H1 (cell line): ENCODE measurements at regions not wholly inside any gene's neighbourhood (a gene's known extent, or its start where the extent isn't known, plus 50 kb on each side); places are given as distances from the start of the nearest gene placed in this dataset.

Experiments used
- CTCF ChIA-PET: fragments of 300-600 bp; sonication (Branson Sonifier 250); formaldehyde crosslinking; loops from one replicate; lab custom pipeline; 2021; ENCODE audit not compliant: partially characterized antibody; lab: Charles Lee
- POLR2A ChIA-PET: fragments of 300-600 bp; sonication (Branson Sonifier 250); formaldehyde crosslinking; loops from one replicate; lab custom pipeline; 2021; ENCODE audit warnings: inconsistent platforms; ENCODE audit not compliant: partially characterized antibody; lab: Charles Lee
- DNase-seq, 2 experiments: peaks; one replicate each; pipeline versions ENCODE4 v3.0.0 to v3.0.0-alpha.2; 2010 to 2022; ENCODE audit warnings: low spot score in 2 of 2, low read depth in 1 of 2, mixed read lengths in 1 of 2
- FAIRE-seq: peaks from 2 replicates; lab custom pipeline; 2011; peaks lifted over from hg19 to GRCh38; lab: Jason Lieb, UNC
- H2AFZ ChIP-seq: 2 replicates; pipeline ENCODE4 v1.8.1; 2012; ENCODE audit warnings: low read length, inconsistent platforms
- H2AK5ac ChIP-seq: 2 replicates; pipeline ENCODE4 v1.6.1; 2013; ENCODE audit warnings: low read depth, low read length
- H2BK120ac ChIP-seq: replicated peaks from 2 replicates; pipeline ENCODE3; 2013; ENCODE audit warnings: low read depth, low read length, inconsistent platforms
- H2BK12ac ChIP-seq: 2 replicates; pipeline ENCODE4 v1.6.1; 2013; ENCODE audit warnings: low read depth, low read length
- H2BK15ac ChIP-seq: 2 replicates; pipeline ENCODE4 v1.6.1; 2013; ENCODE audit warnings: low read length
- H2BK20ac ChIP-seq: 2 replicates; pipeline ENCODE4 v1.6.1; 2013; ENCODE audit warnings: low read length
- H2BK5ac ChIP-seq: 2 replicates; pipeline ENCODE4 v1.6.1; 2013; ENCODE audit warnings: low read depth, low read length
- H3K14ac ChIP-seq: 2 replicates; pipeline ENCODE4 v1.6.1; 2013; ENCODE audit warnings: inconsistent platforms; ENCODE audit not compliant: insufficient read length
- H3K18ac ChIP-seq: 2 replicates; pipeline ENCODE4 v1.6.1; 2013; ENCODE audit warnings: low read length; ENCODE audit errors: extremely low read depth
- H3K23ac ChIP-seq: 2 replicates; pipeline ENCODE4 v1.6.1; 2013; ENCODE audit warnings: inconsistent platforms; ENCODE audit not compliant: insufficient read length
- H3K23me2 ChIP-seq: 2 replicates; pipeline ENCODE4 v1.6.1; 2013; ENCODE audit warnings: low read depth, low read length
- H3K27ac ChIP-seq: 2 replicates; pipeline ENCODE4 v1.6.1; 2011; ENCODE audit warnings: low read depth, low read length, inconsistent platforms
- H3K27me3 ChIP-seq, 4 experiments: replicated peaks in 1 of 4; 1 replicate in 1 of 4; 2 replicates in 3 of 4; pipeline versions ENCODE4 v1.6.1 to v1.8.1; 2011 to 2013; ENCODE audit warnings: low read length in 3 of 4, mild to moderate bottlenecking in 3 of 4, inconsistent platforms in 2 of 4, mixed read lengths in 2 of 4, moderate library complexity in 1 of 4; ENCODE audit not compliant: control insufficient read depth in 3 of 4, insufficient read depth in 3 of 4; ENCODE audit errors: extremely low read depth in 1 of 4
- H3K36me3 ChIP-seq, 4 experiments: 2 replicates each; pipeline versions ENCODE4 v1.6.1 to v1.8.1; 2011 to 2013; ENCODE audit warnings: mild to moderate bottlenecking in 4 of 4, low read length in 3 of 4, moderate library complexity in 2 of 4, control low read depth in 1 of 4, inconsistent platforms in 1 of 4; ENCODE audit not compliant: insufficient read depth in 4 of 4, control insufficient read depth in 2 of 4
- H3K4ac ChIP-seq: replicated peaks from 2 replicates; pipeline ENCODE3; 2013; ENCODE audit warnings: low read length, low read depth, mixed read lengths, inconsistent platforms; ENCODE audit not compliant: insufficient read length
- H3K4me1 ChIP-seq, 4 experiments: replicated peaks in 1 of 4; 1 replicate in 1 of 4; 2 replicates in 3 of 4; pipeline versions ENCODE4 v1.6.1 to v1.8.1; 2011 to 2013; ENCODE audit warnings: low read length in 3 of 4, inconsistent platforms in 2 of 4, mixed read lengths in 1 of 4; ENCODE audit not compliant: insufficient read depth in 4 of 4, control insufficient read depth in 3 of 4
- H3K4me2 ChIP-seq, 2 experiments: 2 replicates each; pipeline versions ENCODE4 v1.6.1 to v1.8.1; 2011 to 2013; ENCODE audit warnings: low read depth in 2 of 2, low read length in 2 of 2, control low read depth in 1 of 2, inconsistent platforms in 1 of 2, mild to moderate bottlenecking in 1 of 2; ENCODE audit not compliant: insufficient read depth in 1 of 2
- H3K4me3 ChIP-seq, 4 experiments: fragments of 200-600, 300-600 bp in 1 of 4; sonication (generic), shearing (Covaris generic), sonication (Bioruptor Twin) in 1 of 4; 2 replicates each; pipeline versions ENCODE4 v1.5.1 to v1.8.1; 2011 to 2016; ENCODE audit warnings: low read length in 4 of 4, low read depth in 3 of 4, control low read depth in 2 of 4, inconsistent platforms in 2 of 4, mild to moderate bottlenecking in 2 of 4, mixed read lengths in 1 of 4, moderate library complexity in 1 of 4; ENCODE audit not compliant: insufficient read depth in 2 of 4; ENCODE audit errors: extremely low read depth in 1 of 4
- H3K56ac ChIP-seq: replicated peaks from 2 replicates; pipeline ENCODE3; 2013; ENCODE audit warnings: low read depth, mild to moderate bottlenecking, mixed read lengths, low read length, inconsistent platforms; ENCODE audit not compliant: insufficient read length
- H3K79me1 ChIP-seq: 2 replicates; pipeline ENCODE4 v1.6.1; 2013; ENCODE audit warnings: low read depth, low read length, control low read depth
- H3K79me2 ChIP-seq, 2 experiments: 2 replicates each; pipeline versions ENCODE4 v1.6.1 to v1.8.1; 2012 to 2013; ENCODE audit warnings: low read length in 2 of 2, mild to moderate bottlenecking in 2 of 2, inconsistent platforms in 1 of 2; ENCODE audit not compliant: insufficient read depth in 2 of 2, control insufficient read depth in 1 of 2
- H3K9ac ChIP-seq, 4 experiments: replicated peaks in 1 of 4; 1 replicate in 1 of 4; 2 replicates in 3 of 4; pipeline versions ENCODE4 v1.6.1 to v1.8.1; 2011 to 2013; ENCODE audit warnings: low read depth in 3 of 4, low read length in 3 of 4, control low read depth in 2 of 4, mild to moderate bottlenecking in 2 of 4, moderate library complexity in 2 of 4, inconsistent platforms in 1 of 4; ENCODE audit errors: extremely low read depth in 1 of 4
- H3K9me3 ChIP-seq, 2 experiments: 2 replicates each; pipeline versions ENCODE4 v1.6.1 to v1.8.1; 2012 to 2013; ENCODE audit warnings: mild to moderate bottlenecking in 2 of 2, moderate library complexity in 2 of 2, control low read depth in 1 of 2, inconsistent platforms in 1 of 2, low read depth in 1 of 2, low read length in 1 of 2, mixed read lengths in 1 of 2; ENCODE audit not compliant: insufficient read depth in 2 of 2
- H4K20me1 ChIP-seq, 2 experiments: replicated peaks in 1 of 2; 2 replicates each; pipeline versions ENCODE3 to v1.8.1; 2011 to 2013; ENCODE audit warnings: inconsistent platforms in 2 of 2, low read length in 2 of 2, mild to moderate bottlenecking in 1 of 2; ENCODE audit not compliant: insufficient read depth in 2 of 2, control insufficient read depth in 1 of 2
- H4K5ac ChIP-seq: 2 replicates; pipeline ENCODE4 v1.6.1; 2013; ENCODE audit warnings: low read length, low read depth, mixed read lengths, inconsistent platforms; ENCODE audit not compliant: insufficient read length
- H4K8ac ChIP-seq: 2 replicates; pipeline ENCODE4 v1.8.0; 2013; ENCODE audit warnings: mild to moderate bottlenecking, moderate library complexity, low read length, inconsistent platforms; ENCODE audit not compliant: insufficient read depth; ENCODE audit errors: extremely low read depth
- H4K91ac ChIP-seq: replicated peaks from 2 replicates; pipeline ENCODE3; 2013; ENCODE audit warnings: low read length, mixed read lengths, inconsistent platforms; ENCODE audit not compliant: insufficient read length
- CTBP2 ChIP-seq: IDR thresholded peaks from 2 replicates; pipeline ENCODE4 v1.7.0; 2011; ENCODE audit warnings: borderline replicate concordance, mild to moderate bottlenecking, moderate library complexity, mixed read lengths, low read length; ENCODE audit not compliant: insufficient read depth, insufficient read length
- EP300 ChIP-seq, 2 experiments: IDR thresholded peaks; 1 replicate in 1 of 2; 2 replicates in 1 of 2; pipeline ENCODE4 v1.6.1; 2011 to 2012; ENCODE audit warnings: low read depth in 2 of 2, low read length in 2 of 2, mild to moderate bottlenecking in 2 of 2, borderline replicate concordance in 1 of 2, inconsistent platforms in 1 of 2, moderate library complexity in 1 of 2
- HDAC2 ChIP-seq, 2 experiments: fragments of 300-600 bp in 1 of 2; sonication (generic) in 1 of 2; IDR thresholded peaks; 2 replicates each; pipeline ENCODE4 v1.6.1; 2011 to 2012; ENCODE audit warnings: low read depth in 2 of 2, low read length in 2 of 2, mild to moderate bottlenecking in 2 of 2, moderate library complexity in 2 of 2, borderline replicate concordance in 1 of 2, inconsistent platforms in 1 of 2
- KDM1A ChIP-seq: fragments of 200-600, 300-600 bp; sonication (generic); IDR thresholded peaks from 2 replicates; pipeline ENCODE4 v1.7.1; 2016; ENCODE audit warnings: mild to moderate bottlenecking, low read length, borderline replicate concordance
- RFX5 ChIP-seq: IDR thresholded peaks from 2 replicates; pipeline ENCODE4 v1.6.1; 2011; ENCODE audit warnings: low read depth, low read length, improper control_type of control experiment, borderline replicate concordance
- RXRA ChIP-seq: IDR thresholded peaks from 2 replicates; pipeline ENCODE4 v1.6.1; 2011; ENCODE audit warnings: low read depth, mild to moderate bottlenecking, low read length, moderate library complexity; ENCODE audit not compliant: insufficient read depth
- SAP30 ChIP-seq: fragments of 300-600 bp; sonication (generic); IDR thresholded peaks from 2 replicates; pipeline ENCODE4 v1.7.1; 2012; ENCODE audit warnings: low read length, moderate library complexity, mild to moderate bottlenecking, inconsistent platforms; ENCODE audit not compliant: insufficient read depth, insufficient replicate concordance
- TBP ChIP-seq: IDR thresholded peaks from 2 replicates; pipeline ENCODE4 v1.6.1; 2011; ENCODE audit warnings: low read depth, low read length, improper control_type of control experiment
- WGBS, 2 experiments: shearing (Covaris generic) in 1 of 2; methylation state at CpG; one replicate each; pipeline versions ENCODE4 v1.1.6 to v1.1.7; 2013 to 2015; ENCODE audit warnings: low lambda C conversion rate in 2 of 2, mixed read lengths in 2 of 2, inconsistent platforms in 1 of 2, low coverage in 1 of 2, missing lambda C conversion rate in 1 of 2; ENCODE audit not compliant: insufficient replicate concordance in 2 of 2, insufficient coverage in 1 of 2, insufficient read length in 1 of 2; ENCODE audit errors: extremely low coverage in 1 of 2, missing lambda C conversion rate in 1 of 2; 5-methylcytosine and 5-hydroxymethylcytosine counted together
- TF ChIP-seq, protein P1 (sequence below): IDR thresholded peaks from 2 replicates; pipeline ENCODE4 v1.6.1; 2012; ENCODE audit warnings: low read length, inconsistent platforms

DNA sequence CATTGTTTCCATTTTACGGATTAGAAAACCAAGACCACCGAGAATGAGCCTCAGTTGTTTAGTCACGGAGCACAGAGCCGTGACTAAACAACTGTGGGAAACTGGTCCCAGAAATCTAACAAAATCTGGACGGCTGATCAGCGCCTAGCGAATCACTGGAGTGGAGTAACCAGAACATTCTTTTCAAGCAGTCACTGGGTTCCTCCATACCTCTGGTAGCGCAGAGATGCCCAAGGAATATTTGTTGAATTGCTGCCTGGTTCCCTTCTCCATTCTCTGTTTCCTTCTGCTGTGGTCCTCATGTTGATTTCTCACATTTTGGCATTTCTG is 62.0 kb downstream of the GPX5 start:
- no peak overlapping the region for H3K23ac ChIP-seq
- peak overlapping the region; percentile 37; the same call in 1 of the 2 replicates for H2BK5ac ChIP-seq
- no peaks in the 10 kb centered on the region for H4K20me1 ChIP-seq
- no peak overlapping the region for H3K14ac ChIP-seq
- H3K9ac ChIP-seq = peak overlapping the region in 3 of 4 experiments; percentile 75 to 86 (median 84); a peak in 6 of 7 replicates
- TF ChIP-seq, protein P1, sequence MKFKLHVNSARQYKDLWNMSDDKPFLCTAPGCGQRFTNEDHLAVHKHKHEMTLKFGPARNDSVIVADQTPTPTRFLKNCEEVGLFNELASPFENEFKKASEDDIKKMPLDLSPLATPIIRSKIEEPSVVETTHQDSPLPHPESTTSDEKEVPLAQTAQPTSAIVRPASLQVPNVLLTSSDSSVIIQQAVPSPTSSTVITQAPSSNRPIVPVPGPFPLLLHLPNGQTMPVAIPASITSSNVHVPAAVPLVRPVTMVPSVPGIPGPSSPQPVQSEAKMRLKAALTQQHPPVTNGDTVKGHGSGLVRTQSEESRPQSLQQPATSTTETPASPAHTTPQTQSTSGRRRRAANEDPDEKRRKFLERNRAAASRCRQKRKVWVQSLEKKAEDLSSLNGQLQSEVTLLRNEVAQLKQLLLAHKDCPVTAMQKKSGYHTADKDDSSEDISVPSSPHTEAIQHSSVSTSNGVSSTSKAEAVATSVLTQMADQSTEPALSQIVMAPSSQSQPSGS = no peak
- TF ChIP-seq RXRA (no peak), HDAC2 (IDR thresholded peaks at IDR 0.05; ENCODE audit: borderline replicate concordance in 1 of 2, low read depth in 2 of 2, low read length in 2 of 2) (no peak), SAP30 (no peak), TBP (no peak), RFX5 (no peak), EP300 (IDR thresholded peaks at IDR 0.05; ENCODE audit: borderline replicate concordance in 1 of 2, low read depth in 2 of 2, low read length in 2 of 2) (no peak), KDM1A (no peak), CTBP2 (no peak)
- TF ChIP-seq, all 59 proteins: peak for 0
- H2AFZ ChIP-seq = peak overlapping the region; percentile 100
- H3K79me2 ChIP-seq = no peaks in the 10 kb centered on the region; a peak in 1 of 4 replicates
- H4K8ac ChIP-seq = no peak overlapping the region
- H2BK15ac ChIP-seq = no peak overlapping the region
- no peak overlapping the region for H4K5ac ChIP-seq
- H2AK5ac ChIP-seq = no peak overlapping the region
- no peak overlapping the region for H2BK20ac ChIP-seq
- H3K23me2 ChIP-seq = peaks cover 18% of the 10 kb centered on the region
- H3K36me3 ChIP-seq = no peaks in the 10 kb centered on the region
- POLR2A ChIA-PET = interaction anchor here (0.8 to 2.2 kb wide), 4 partner anchors 48 to 171 kb away, joined by 3 to 8 read pairs (median 4); partner anchors contain the start of gene ZSCAN23
- peak overlapping the region; percentile 79 for H3K27ac ChIP-seq
- H3K4me1 ChIP-seq = peaks cover 0 to 3% (median 1%) of the 10 kb centered on the region in 4 experiments; a peak in 4 of 7 replicates
- 4% methylated on average over 8 of the region's 8 CpGs; no CpG with 5 or more reads in 1 of the 2 experiments for WGBS, 2 experiments
- no peaks in the 10 kb centered on the region for H3K9me3 ChIP-seq
- H2BK120ac ChIP-seq = no peak overlapping the region
- peaks cover 0 to 2% (median under 1%) of the 10 kb centered on the region in 4 experiments; a peak in 3 of 7 replicates for H3K27me3 ChIP-seq
- CTCF ChIA-PET = interaction anchor here (1.0 kb wide), 1 partner anchor 44 kb away, joined by 5 read pairs; no protein-coding TSS in a partner anchor
- no peak for DNase-seq
- FAIRE-seq = no peak
- H3K56ac ChIP-seq = no peak overlapping the region
- peak overlapping the region; percentile 84 to 97 for H3K4me2 ChIP-seq
- H4K91ac ChIP-seq = no peak overlapping the region
- H3K4me3 ChIP-seq = peak overlapping the region; percentile 74 to 99 (median 98)
- H2BK12ac ChIP-seq = no peak overlapping the region
- no peak overlapping the region for H3K18ac ChIP-seq
- H3K79me1 ChIP-seq = no peaks in the 10 kb centered on the region
- H3K4ac ChIP-seq = no peak overlapping the region
